Gastroesophageal sphincter (tissue), 4 donors: ENCODE measurements at regions not wholly inside any gene's neighbourhood (a gene's known extent, or its start where the extent isn't known, plus 50 kb on each side); places are given as distances from the start of the nearest gene placed in this dataset.

ENCODE experiments used
- ATAC-seq: fragments of 150-250 bp; one replicate; pipeline ENCODE4 v1.9.1; 2016; ENCODE audit warnings: mild to moderate bottlenecking, moderate library complexity
- H3K27ac ChIP-seq, 4 donors: fragments of 200-600 bp; sonication (generic) in 3 of 4; 1 replicate in 3 of 4; 2 replicates in 1 of 4; pipeline ENCODE4 v1.5.1; 2016 to 2019
- H3K27me3 ChIP-seq: fragments of 200-600 bp; sonication (generic); one replicate; pipeline ENCODE4 v1.5.1; 2019
- H3K36me3 ChIP-seq, 2 donors: fragments of 200-600 bp; sonication (generic); one replicate each; pipeline ENCODE4 v1.5.1; 2019; ENCODE audit warnings: control low read depth in 1 of 2
- H3K4me1 ChIP-seq, 3 donors: fragments of 200-600 bp; sonication (generic); 1 replicate in 2 of 3; 2 replicates in 1 of 3; pipeline ENCODE4 v1.5.1; 2016 to 2019; ENCODE audit warnings: control low read depth in 2 of 3
- H3K4me3 ChIP-seq, 2 donors: fragments of 200-600 bp; sonication (generic); one replicate each; pipeline ENCODE4 v1.5.1; 2019; ENCODE audit warnings: mild to moderate bottlenecking in 1 of 2, moderate library complexity in 1 of 2
- H3K9me3 ChIP-seq, 3 donors: fragments of 200-600 bp; sonication (generic); one replicate each; pipeline ENCODE4 v1.5.1; 2017 to 2019; ENCODE audit warnings: control low read depth in 2 of 3
- EP300 ChIP-seq: sonication (generic); formaldehyde crosslinking; IDR thresholded peaks from one replicate; pipeline ENCODE4 v1.6.1; 2017; ENCODE audit warnings: antibody characterized with exemption, mild to moderate bottlenecking
- POLR2A ChIP-seq, 2 donors: fragments of 450-650 bp; IDR thresholded peaks; one replicate each; pipeline ENCODE4 v1.6.1; 2017; ENCODE audit warnings: antibody characterized with exemption in 2 of 2, mild to moderate bottlenecking in 2 of 2, moderate library complexity in 1 of 2
- POLR2AphosphoS5 ChIP-seq: sonication (generic); formaldehyde crosslinking; IDR thresholded peaks from one replicate; pipeline ENCODE4 v1.6.1; 2017; ENCODE audit warnings: antibody characterized with exemption
- WGBS, 2 donors: methylation state at CpG; one replicate each; pipeline ENCODE4 v1.1.5; 2018; ENCODE audit warnings: low coverage in 1 of 2; 5-methylcytosine and 5-hydroxymethylcytosine counted together
- TF ChIP-seq, protein P1 (sequence below), 4 experiments: fragments of 200-600 bp in 2 of 4; fragments of 450-650 bp in 2 of 4; sonication (generic) in 1 of 4; IDR thresholded peaks; one replicate each; pipeline ENCODE4 v1.5.1; 2017 to 2019; ENCODE audit warnings: antibody characterized with exemption in 4 of 4, mild to moderate bottlenecking in 2 of 4, moderate library complexity in 2 of 4

GRCh38 chr2:106996171-106996769 is 110.3 kb upstream of the ST6GAL2 start:
- TF ChIP-seq, protein P1, sequence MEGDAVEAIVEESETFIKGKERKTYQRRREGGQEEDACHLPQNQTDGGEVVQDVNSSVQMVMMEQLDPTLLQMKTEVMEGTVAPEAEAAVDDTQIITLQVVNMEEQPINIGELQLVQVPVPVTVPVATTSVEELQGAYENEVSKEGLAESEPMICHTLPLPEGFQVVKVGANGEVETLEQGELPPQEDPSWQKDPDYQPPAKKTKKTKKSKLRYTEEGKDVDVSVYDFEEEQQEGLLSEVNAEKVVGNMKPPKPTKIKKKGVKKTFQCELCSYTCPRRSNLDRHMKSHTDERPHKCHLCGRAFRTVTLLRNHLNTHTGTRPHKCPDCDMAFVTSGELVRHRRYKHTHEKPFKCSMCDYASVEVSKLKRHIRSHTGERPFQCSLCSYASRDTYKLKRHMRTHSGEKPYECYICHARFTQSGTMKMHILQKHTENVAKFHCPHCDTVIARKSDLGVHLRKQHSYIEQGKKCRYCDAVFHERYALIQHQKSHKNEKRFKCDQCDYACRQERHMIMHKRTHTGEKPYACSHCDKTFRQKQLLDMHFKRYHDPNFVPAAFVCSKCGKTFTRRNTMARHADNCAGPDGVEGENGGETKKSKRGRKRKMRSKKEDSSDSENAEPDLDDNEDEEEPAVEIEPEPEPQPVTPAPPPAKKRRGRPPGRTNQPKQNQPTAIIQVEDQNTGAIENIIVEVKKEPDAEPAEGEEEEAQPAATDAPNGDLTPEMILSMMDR (IDR thresholded peaks at IDR 0.05), result no peak
- TF ChIP-seq EP300, result no peak
- no peak for TF ChIP-seq POLR2A (IDR thresholded peaks at IDR 0.05)
- no peak for TF ChIP-seq POLR2AphosphoS5
- Histone ChIP-seq H3K27me3 (no peaks in the 10 kb centered on the region), H3K9me3 (no peaks in the 10 kb centered on the region), H3K4me1 (peaks cover 0 to 17% (median 2%) of the 10 kb centered on the region in 3 donors), H3K4me3 (no peak overlapping the region), H3K27ac (peak overlapping the region in 1 of 4 donors; percentile 52), H3K36me3 (no peaks in the 10 kb centered on the region)
- ATAC-seq, result no peak
- WGBS, 2 donors, result 22 to 50% methylated on average over 8 to 11 of the region's 11 CpGs

DNA sequence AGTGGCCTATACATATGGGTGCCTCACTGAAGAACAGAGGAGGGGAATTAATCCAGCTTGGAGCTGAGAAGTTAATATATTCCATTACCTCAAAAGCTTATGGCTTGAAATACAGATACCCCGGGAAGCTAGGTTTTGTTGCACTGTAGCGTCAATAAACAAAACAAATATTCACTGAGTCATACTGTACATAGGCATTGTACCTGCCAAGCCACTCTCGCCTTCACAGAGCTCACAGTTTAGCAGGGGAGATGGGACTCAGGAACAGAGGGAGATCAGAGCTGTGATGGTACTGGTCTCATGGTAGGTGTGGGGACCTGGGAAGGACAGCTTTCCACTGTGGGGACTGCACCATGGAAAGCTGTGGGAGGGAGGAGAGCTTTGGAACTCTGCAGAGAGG is 111.2 kb upstream of the ST6GAL2 start:
- H3K4me3 ChIP-seq, result no peak overlapping the region
- WGBS, 2 donors, result 42 to 79% methylated on average over 2 to 3 of the region's 3 CpGs
- ATAC-seq, result no peak
- no peak overlapping the region for H3K27ac ChIP-seq
- H3K9me3 ChIP-seq, result no peaks in the 10 kb centered on the region
- H3K27me3 ChIP-seq, result no peaks in the 10 kb centered on the region
- H3K4me1 ChIP-seq, result peaks cover 0 to 17% (median 2%) of the 10 kb centered on the region in 3 donors
- H3K36me3 ChIP-seq, result no peaks in the 10 kb centered on the region
- TF ChIP-seq POLR2AphosphoS5, result no peak
- TF ChIP-seq EP300, result no peak
- TF ChIP-seq, protein P1 (IDR thresholded peaks at IDR 0.05), result no peak
- TF ChIP-seq POLR2A (IDR thresholded peaks at IDR 0.05), result no peak

DNA sequence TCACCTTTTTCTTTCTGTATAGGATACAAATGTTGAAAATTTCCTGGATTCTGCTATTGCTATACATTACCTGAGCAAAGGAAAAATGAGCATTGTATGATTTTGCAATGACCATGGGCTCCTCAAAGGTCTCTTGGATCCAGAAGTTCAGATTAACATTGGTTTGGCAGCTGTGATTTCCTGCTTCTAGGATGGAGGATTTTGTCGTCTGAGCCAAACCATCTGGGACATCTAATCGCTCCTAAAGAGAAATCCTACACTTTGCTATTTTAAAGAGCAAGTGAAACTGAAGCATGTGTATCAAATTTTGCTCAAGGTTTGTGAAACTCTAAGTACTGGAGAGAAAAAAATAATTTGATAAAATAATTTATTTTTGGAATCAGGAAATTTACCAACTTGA is 115.1 kb upstream of the ST6GAL2 start:
- TF ChIP-seq EP300 (no peak), POLR2AphosphoS5 (no peak), POLR2A (IDR thresholded peaks at IDR 0.05) (no peak)
- TF ChIP-seq, protein P1 (IDR thresholded peaks at IDR 0.05), result no peak
- WGBS, 2 donors, result 62% methylated on average over 2 of the region's 2 CpGs; no CpG with 5 or more reads in 1 of the 2 donors
- H3K27ac ChIP-seq, result no peak overlapping the region
- H3K27me3 ChIP-seq, result no peaks in the 10 kb centered on the region
- H3K36me3 ChIP-seq, result no peaks in the 10 kb centered on the region
- no peak for ATAC-seq
- peaks cover 0 to 8% (median 0%) of the 10 kb centered on the region in 3 donors for H3K4me1 ChIP-seq
- H3K9me3 ChIP-seq, result no peaks in the 10 kb centered on the region
- no peak overlapping the region for H3K4me3 ChIP-seq

DNA sequence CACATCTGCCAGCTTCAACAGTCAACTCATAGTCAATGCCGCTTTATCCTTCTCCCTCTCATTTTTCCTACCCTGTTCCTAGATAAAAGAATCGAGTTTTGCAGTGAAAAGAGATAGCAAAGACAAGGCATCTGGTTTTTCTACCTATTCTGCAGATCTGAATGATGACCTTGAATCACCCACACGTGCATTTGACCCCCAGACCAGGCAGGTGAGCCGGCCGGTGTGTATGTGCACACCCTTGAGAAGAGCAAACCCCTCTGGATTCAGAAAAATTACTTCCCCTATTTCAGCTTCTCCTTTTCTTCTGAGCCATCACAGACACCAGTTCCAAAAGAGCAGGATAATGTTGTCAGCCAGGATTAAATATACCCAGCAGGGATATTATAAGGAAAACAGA is 115.6 kb upstream of the ST6GAL2 start:
- no peak for TF ChIP-seq POLR2AphosphoS5
- TF ChIP-seq, protein P1 (IDR thresholded peaks at IDR 0.05), result no peak
- no peak for TF ChIP-seq EP300
- no peak for TF ChIP-seq POLR2A (IDR thresholded peaks at IDR 0.05)
- no peak for ATAC-seq
- no peaks in the 10 kb centered on the region for H3K27me3 ChIP-seq
- WGBS, 2 donors, result 46 to 79% methylated on average over 5 of the region's 5 CpGs
- H3K4me1 ChIP-seq, result peaks cover 0 to 3% (median 0%) of the 10 kb centered on the region in 3 donors
- no peak overlapping the region for H3K27ac ChIP-seq
- H3K36me3 ChIP-seq, result no peaks in the 10 kb centered on the region
- no peaks in the 10 kb centered on the region for H3K9me3 ChIP-seq
- no peak overlapping the region for H3K4me3 ChIP-seq

GRCh38 chr2:107001964-107002696 is 116.2 kb upstream of the ST6GAL2 start:
- Histone ChIP-seq H3K4me1 (no peaks in the 10 kb centered on the region), H3K4me3 (no peak overlapping the region), H3K36me3 (no peaks in the 10 kb centered on the region), H3K27ac (no peak overlapping the region), H3K9me3 (no peaks in the 10 kb centered on the region), H3K27me3 (no peaks in the 10 kb centered on the region)
- TF ChIP-seq, protein P1 (IDR thresholded peaks at IDR 0.05), result no peak
- no peak for TF ChIP-seq EP300
- no peak for TF ChIP-seq POLR2AphosphoS5
- no peak for TF ChIP-seq POLR2A (IDR thresholded peaks at IDR 0.05)
- ATAC-seq, result no peak
- WGBS, 2 donors, result 67 to 69% methylated on average over 2 to 4 of the region's 4 CpGs
